HCT116 (cell line): ENCODE measurements at regions not wholly inside any gene's neighbourhood (a gene's known extent, or its start where the extent isn't known, plus 50 kb on each side); places are given as distances from the start of the nearest gene placed in this dataset.

ENCODE experiments used
- ATAC-seq: fragments of 200-7000 bp; cut with Tn5 transposase; 2 replicates; pipeline ENCODE4 v1.9.1; 2020; ENCODE audit warnings: mild to moderate bottlenecking, moderate library complexity
- BruUV-seq: library from RNA; stranded (reverse); fragments of 400-500 nt; replicated peaks from 2 replicates; lab custom pipeline; 2021; lab: Mats Ljungman, UMichigan
- CTCF ChIA-PET: fragments of 300-600 bp; sonication (Branson Sonifier 250); formaldehyde crosslinking; loops from one replicate; lab custom pipeline; 2021; ENCODE audit warnings: antibody characterized with exemption; lab: Charles Lee
- POLR2A ChIA-PET: fragments of 300-600, 350-600 bp; sonication (Branson Sonifier 250); formaldehyde crosslinking; loops from one replicate; lab custom pipeline; 2021; ENCODE audit warnings: antibody characterized with exemption; lab: Charles Lee
- RAD21 ChIA-PET, 2 experiments: fragments of 300-600 bp; sonication (Branson Sonifier 250); formaldehyde crosslinking; loops; one replicate each; lab custom pipeline; 2023; ENCODE audit warnings: low total read pairs in 2 of 2; ENCODE audit not compliant: uncharacterized antibody in 2 of 2, unreplicated experiment in 2 of 2, low non-redundant PET in 1 of 2; lab: Charles Lee
- DNase-seq: peaks from one replicate; pipeline ENCODE4 v3.0.0-alpha.2; 2010; ENCODE audit warnings: low read depth, low spot score
- H2AFZ ChIP-seq: fragments of 200-600 bp; shearing (Covaris generic), sonication (generic); 2 replicates; pipeline ENCODE4 v1.6.1; 2017; ENCODE audit warnings: low read depth, mixed run types, mixed read lengths, antibody characterized with exemption, low read length; ENCODE audit not compliant: poor library complexity, severe bottlenecking
- H3K27ac ChIP-seq: 2 replicates; pipeline ENCODE4 v1.5.1; 2012; ENCODE audit warnings: low read depth, low read length
- H3K27me3 ChIP-seq: fragments of 200-600 bp; sonication (generic); 2 replicates; pipeline ENCODE4 v1.6.1; 2016; ENCODE audit warnings: mixed run types, low read length, mixed read lengths; ENCODE audit not compliant: insufficient read depth
- H3K36me3 ChIP-seq, 2 experiments: fragments of 200-500 bp in 1 of 2; fragments of 200-600 bp in 1 of 2; sonication (Bioruptor generic) in 1 of 2; sonication (generic) in 1 of 2; 2 replicates each; pipeline versions ENCODE4 v1.5.1 to v1.6.1; 2014 to 2016; ENCODE audit warnings: low read length in 2 of 2, inconsistent platforms in 1 of 2, mixed read lengths in 1 of 2, mixed run types in 1 of 2; ENCODE audit not compliant: insufficient read depth in 2 of 2, control insufficient read depth in 1 of 2
- H3K4me1 ChIP-seq, 2 experiments: fragments of 200-600 bp in 1 of 2; sonication (generic) in 1 of 2; 2 replicates each; pipeline versions ENCODE4 v1.5.1 to v1.6.1; 2012 to 2017; ENCODE audit warnings: low read length in 2 of 2, inconsistent platforms in 1 of 2, mild to moderate bottlenecking in 1 of 2, mixed read lengths in 1 of 2, mixed run types in 1 of 2, moderate library complexity in 1 of 2; ENCODE audit not compliant: insufficient read depth in 2 of 2, control insufficient read depth in 1 of 2
- H3K4me2 ChIP-seq: fragments of 200-600 bp; sonication (generic); 2 replicates; pipeline ENCODE4 v1.6.1; 2017; ENCODE audit warnings: mixed run types, low read length, mixed read lengths
- H3K4me3 ChIP-seq, 2 experiments: fragments of 200-600 bp in 1 of 2; sonication (generic) in 1 of 2; replicated peaks in 1 of 2; 2 replicates each; pipeline ENCODE4 v1.5.1; 2011 to 2016; ENCODE audit warnings: low read length in 2 of 2, control low read depth in 1 of 2, low read depth in 1 of 2, mild to moderate bottlenecking in 1 of 2, mixed read lengths in 1 of 2, mixed run types in 1 of 2
- H3K79me2 ChIP-seq: fragments of 200-600 bp; sonication (generic); 2 replicates; pipeline ENCODE4 v1.6.1; 2017; ENCODE audit warnings: mild to moderate bottlenecking, mixed run types, low read length, moderate library complexity, mixed read lengths; ENCODE audit not compliant: insufficient read depth
- H3K9ac ChIP-seq: fragments of 200-600 bp; sonication (generic); 2 replicates; pipeline ENCODE4 v1.6.1; 2016; ENCODE audit warnings: low read length, mixed read lengths
- H3K9me2 ChIP-seq: fragments of 200-600 bp; sonication (generic), shearing (Covaris generic); 2 replicates; pipeline ENCODE4 v1.6.1; 2017; ENCODE audit warnings: mixed run types, mild to moderate bottlenecking, moderate library complexity; ENCODE audit not compliant: insufficient read depth
- H3K9me3 ChIP-seq, 2 experiments: fragments of 200-500 bp in 1 of 2; fragments of 200-600 bp in 1 of 2; sonication (Bioruptor generic) in 1 of 2; sonication (generic) in 1 of 2; 2 replicates each; pipeline ENCODE4 v1.6.1; 2014 to 2017; ENCODE audit warnings: low read length in 2 of 2, mixed read lengths in 2 of 2, inconsistent platforms in 1 of 2, low read depth in 1 of 2, mild to moderate bottlenecking in 1 of 2, mixed run types in 1 of 2, moderate library complexity in 1 of 2; ENCODE audit not compliant: control insufficient read depth in 1 of 2, insufficient read depth in 1 of 2
- H4K20me1 ChIP-seq: fragments of 200-600 bp; sonication (generic), shearing (Covaris generic); 2 replicates; pipeline ENCODE4 v1.6.1; 2017; ENCODE audit warnings: mixed run types, mild to moderate bottlenecking, moderate library complexity; ENCODE audit not compliant: insufficient read depth
- CBX3 ChIP-seq: IDR thresholded peaks from 2 replicates; pipeline ENCODE4 v1.6.1; 2012; ENCODE audit warnings: low read depth
- CEBPB ChIP-seq: IDR thresholded peaks from 2 replicates; pipeline ENCODE4 v1.6.1; 2012; ENCODE audit warnings: low read depth
- EGR1 ChIP-seq: IDR thresholded peaks from 2 replicates; pipeline ENCODE4 v1.6.1; 2012; ENCODE audit warnings: low read depth
- ELF1 ChIP-seq: IDR thresholded peaks from 2 replicates; pipeline ENCODE4 v1.6.1; 2012; ENCODE audit warnings: low read depth, borderline replicate concordance
- FOSL1 ChIP-seq: IDR thresholded peaks from 2 replicates; pipeline ENCODE4 v1.6.1; 2012; ENCODE audit warnings: low read depth
- JUND ChIP-seq: IDR thresholded peaks from 2 replicates; pipeline ENCODE4 v1.6.1; 2012
- POLR2AphosphoS5 ChIP-seq: IDR thresholded peaks from 2 replicates; pipeline ENCODE4 v1.6.1; 2011; ENCODE audit warnings: mild to moderate bottlenecking, low read depth, low read length, moderate library complexity
- RAD21 ChIP-seq: IDR thresholded peaks from 2 replicates; pipeline ENCODE4 v1.6.1; 2012; ENCODE audit warnings: low read depth, mild to moderate bottlenecking
- SIN3A ChIP-seq: IDR thresholded peaks from 2 replicates; pipeline ENCODE4 v1.6.1; 2012; ENCODE audit warnings: low read depth
- TCF7L2 ChIP-seq: IDR thresholded peaks from 2 replicates; pipeline ENCODE4 v1.7.0; 2011; ENCODE audit warnings: borderline replicate concordance, inconsistent platforms; ENCODE audit not compliant: insufficient read depth, insufficient read length; ENCODE audit errors: extremely low read depth
- YY1 ChIP-seq: IDR thresholded peaks from 2 replicates; pipeline ENCODE4 v1.6.1; 2011; ENCODE audit warnings: low read length, low read depth, moderate library complexity, mild to moderate bottlenecking; ENCODE audit not compliant: insufficient replicate concordance; ENCODE audit errors: extremely low read depth
- ZFX ChIP-seq: fragments of 450-650 bp; IDR thresholded peaks from 2 replicates; pipeline ENCODE4 v1.6.1; 2017
- ZNF274 ChIP-seq: fragments of 200-500 bp; sonication (Bioruptor generic); IDR thresholded peaks from 2 replicates; pipeline ENCODE4 v1.6.1; 2014; ENCODE audit warnings: mild to moderate bottlenecking, low read depth, low read length, inconsistent platforms
- intact Hi-C: fragments of 100-400 bp; cut with micrococcal nuclease; formaldehyde crosslinking; loops from 2 replicates; pipeline ENCODE4 v1.10.0; 2022
- TF ChIP-seq, protein P1 (sequence below), 3 experiments: fragments of 200-600 bp in 1 of 3; sonication (generic) in 1 of 3; IDR thresholded peaks in 2 of 3; conservative IDR thresholded peaks in 1 of 3; 2 replicates each; pipeline ENCODE4 v1.5.1; 2012 to 2017; ENCODE audit warnings: low read depth in 2 of 3, low read length in 2 of 3, antibody characterized with exemption in 1 of 3, borderline replicate concordance in 1 of 3, control low read depth in 1 of 3, mild to moderate bottlenecking in 1 of 3, mixed read lengths in 1 of 3, mixed run types in 1 of 3, moderate library complexity in 1 of 3; ENCODE audit not compliant: insufficient read depth in 1 of 3
- TF ChIP-seq, protein P2 (sequence below): IDR thresholded peaks from 2 replicates; pipeline ENCODE4 v1.6.1; 2012; ENCODE audit warnings: low read depth
- TF ChIP-seq, protein P3 (sequence below): IDR thresholded peaks from 2 replicates; pipeline ENCODE4 v1.6.1; 2012

GRCh38 chr13:109918179-109918711 lies 131.9 kb upstream of the IRS2 start:
- no peaks in the 10 kb centered on the region for H3K9me2 ChIP-seq
- no peak overlapping the region for H2AFZ ChIP-seq
- no peak for ATAC-seq
- H3K79me2 ChIP-seq: no peaks in the 10 kb centered on the region
- RAD21 ChIA-PET: no interaction called here
- H3K27me3 ChIP-seq: no peaks in the 10 kb centered on the region
- intact Hi-C loops: no loop called here
- H3K4me2 ChIP-seq: no peak overlapping the region
- DNase-seq: no peak
- no peak overlapping the region for H3K4me3 ChIP-seq
- CTCF ChIA-PET: no interaction called here
- H3K9me3 ChIP-seq: no peaks in the 10 kb centered on the region
- POLR2A ChIA-PET: no interaction called here
- H3K9ac ChIP-seq: no peak overlapping the region
- no TSS peak for BruUV-seq
- TF ChIP-seq EGR1 (no peak), YY1 (no peak), CBX3 (no peak), TCF7L2 (no peak), ELF1 (no peak), ZFX (no peak)
- TF ChIP-seq, protein P1, sequence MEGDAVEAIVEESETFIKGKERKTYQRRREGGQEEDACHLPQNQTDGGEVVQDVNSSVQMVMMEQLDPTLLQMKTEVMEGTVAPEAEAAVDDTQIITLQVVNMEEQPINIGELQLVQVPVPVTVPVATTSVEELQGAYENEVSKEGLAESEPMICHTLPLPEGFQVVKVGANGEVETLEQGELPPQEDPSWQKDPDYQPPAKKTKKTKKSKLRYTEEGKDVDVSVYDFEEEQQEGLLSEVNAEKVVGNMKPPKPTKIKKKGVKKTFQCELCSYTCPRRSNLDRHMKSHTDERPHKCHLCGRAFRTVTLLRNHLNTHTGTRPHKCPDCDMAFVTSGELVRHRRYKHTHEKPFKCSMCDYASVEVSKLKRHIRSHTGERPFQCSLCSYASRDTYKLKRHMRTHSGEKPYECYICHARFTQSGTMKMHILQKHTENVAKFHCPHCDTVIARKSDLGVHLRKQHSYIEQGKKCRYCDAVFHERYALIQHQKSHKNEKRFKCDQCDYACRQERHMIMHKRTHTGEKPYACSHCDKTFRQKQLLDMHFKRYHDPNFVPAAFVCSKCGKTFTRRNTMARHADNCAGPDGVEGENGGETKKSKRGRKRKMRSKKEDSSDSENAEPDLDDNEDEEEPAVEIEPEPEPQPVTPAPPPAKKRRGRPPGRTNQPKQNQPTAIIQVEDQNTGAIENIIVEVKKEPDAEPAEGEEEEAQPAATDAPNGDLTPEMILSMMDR (IDR thresholded peaks at IDR 0.05 in 2 of 3, conservative IDR thresholded peaks at IDR 0.05 in 1 of 3; ENCODE audit: borderline replicate concordance in 1 of 3, insufficient read depth in 1 of 3, low read depth in 2 of 3, low read length in 2 of 3): no peak
- TF ChIP-seq, all 23 proteins: peak for 0
- Histone ChIP-seq H3K36me3 (no peaks in the 10 kb centered on the region), H4K20me1 (no peaks in the 10 kb centered on the region), H3K4me1 (no peaks in the 10 kb centered on the region), H3K27ac (no peak overlapping the region)

DNA sequence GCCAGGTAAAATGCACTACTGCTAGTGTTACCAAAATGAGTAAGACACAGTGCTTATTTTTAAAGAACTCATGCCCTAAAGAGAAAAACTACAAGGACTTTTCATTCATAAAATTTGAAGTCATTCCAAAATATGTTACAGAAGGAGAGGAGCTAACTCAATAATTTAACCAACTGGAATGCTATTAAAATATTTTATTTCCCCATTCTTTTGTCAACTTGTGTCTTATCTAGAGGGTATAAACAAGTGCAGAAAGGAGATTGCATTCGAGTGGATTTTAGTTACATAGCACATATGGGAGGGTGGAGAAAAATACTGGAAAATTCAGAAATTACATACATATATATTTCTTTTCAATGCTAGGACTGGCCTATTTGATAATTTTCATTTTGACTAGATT lies 131.0 kb upstream of the IRS2 start:
- no peaks in the 10 kb centered on the region for H3K27me3 ChIP-seq
- ChIA-PET CTCF (no interaction called here), RAD21 (no interaction called here), POLR2A (no interaction called here)
- H3K27ac ChIP-seq: no peak overlapping the region
- H3K79me2 ChIP-seq: no peaks in the 10 kb centered on the region
- intact Hi-C loops: no loop called here
- H3K9me2 ChIP-seq: no peaks in the 10 kb centered on the region
- H4K20me1 ChIP-seq: no peaks in the 10 kb centered on the region
- H2AFZ ChIP-seq: no peak overlapping the region
- no peaks in the 10 kb centered on the region for H3K36me3 ChIP-seq
- no peak overlapping the region for H3K4me2 ChIP-seq
- DNase-seq (no peak), ATAC-seq (no peak)
- H3K9ac ChIP-seq: no peak overlapping the region
- no peak overlapping the region for H3K4me3 ChIP-seq
- no peaks in the 10 kb centered on the region for H3K9me3 ChIP-seq
- no peaks in the 10 kb centered on the region for H3K4me1 ChIP-seq
- BruUV-seq: no TSS peak
- TF ChIP-seq EGR1 (no peak), RAD21 (no peak), ZNF274 (no peak), FOSL1 (no peak), SIN3A (no peak), ZFX (no peak), CBX3 (no peak), POLR2AphosphoS5 (no peak), JUND (no peak), CEBPB (no peak), YY1 (no peak)
- TF ChIP-seq, protein P2, sequence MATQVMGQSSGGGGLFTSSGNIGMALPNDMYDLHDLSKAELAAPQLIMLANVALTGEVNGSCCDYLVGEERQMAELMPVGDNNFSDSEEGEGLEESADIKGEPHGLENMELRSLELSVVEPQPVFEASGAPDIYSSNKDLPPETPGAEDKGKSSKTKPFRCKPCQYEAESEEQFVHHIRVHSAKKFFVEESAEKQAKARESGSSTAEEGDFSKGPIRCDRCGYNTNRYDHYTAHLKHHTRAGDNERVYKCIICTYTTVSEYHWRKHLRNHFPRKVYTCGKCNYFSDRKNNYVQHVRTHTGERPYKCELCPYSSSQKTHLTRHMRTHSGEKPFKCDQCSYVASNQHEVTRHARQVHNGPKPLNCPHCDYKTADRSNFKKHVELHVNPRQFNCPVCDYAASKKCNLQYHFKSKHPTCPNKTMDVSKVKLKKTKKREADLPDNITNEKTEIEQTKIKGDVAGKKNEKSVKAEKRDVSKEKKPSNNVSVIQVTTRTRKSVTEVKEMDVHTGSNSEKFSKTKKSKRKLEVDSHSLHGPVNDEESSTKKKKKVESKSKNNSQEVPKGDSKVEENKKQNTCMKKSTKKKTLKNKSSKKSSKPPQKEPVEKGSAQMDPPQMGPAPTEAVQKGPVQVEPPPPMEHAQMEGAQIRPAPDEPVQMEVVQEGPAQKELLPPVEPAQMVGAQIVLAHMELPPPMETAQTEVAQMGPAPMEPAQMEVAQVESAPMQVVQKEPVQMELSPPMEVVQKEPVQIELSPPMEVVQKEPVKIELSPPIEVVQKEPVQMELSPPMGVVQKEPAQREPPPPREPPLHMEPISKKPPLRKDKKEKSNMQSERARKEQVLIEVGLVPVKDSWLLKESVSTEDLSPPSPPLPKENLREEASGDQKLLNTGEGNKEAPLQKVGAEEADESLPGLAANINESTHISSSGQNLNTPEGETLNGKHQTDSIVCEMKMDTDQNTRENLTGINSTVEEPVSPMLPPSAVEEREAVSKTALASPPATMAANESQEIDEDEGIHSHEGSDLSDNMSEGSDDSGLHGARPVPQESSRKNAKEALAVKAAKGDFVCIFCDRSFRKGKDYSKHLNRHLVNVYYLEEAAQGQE: no peak
- TF ChIP-seq, protein P3, sequence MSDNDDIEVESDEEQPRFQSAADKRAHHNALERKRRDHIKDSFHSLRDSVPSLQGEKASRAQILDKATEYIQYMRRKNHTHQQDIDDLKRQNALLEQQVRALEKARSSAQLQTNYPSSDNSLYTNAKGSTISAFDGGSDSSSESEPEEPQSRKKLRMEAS: no peak
